WERI-Rb-1 (cell line): ENCODE measurements at regions not wholly inside any gene's neighbourhood (a gene's known extent, or its start where the extent isn't known, plus 50 kb on each side); places are given as distances from the start of the nearest gene placed in this dataset.

Experiments
- DNase-seq: peaks from one replicate; pipeline ENCODE4 v3.0.0-alpha.2; 2020
- H3K27ac ChIP-seq: fragments of 250-450 bp; sonication (Bioruptor Pico); 2 replicates; pipeline ENCODE4 v1.5.1; 2020; ENCODE audit warnings: mild to moderate bottlenecking, moderate library complexity
- H3K27me3 ChIP-seq: fragments of 250-450 bp; sonication (Bioruptor Pico); 2 replicates; pipeline ENCODE4 v1.5.1; 2021; ENCODE audit warnings: mild to moderate bottlenecking, low read depth, moderate library complexity; ENCODE audit not compliant: insufficient read depth, severe bottlenecking
- H3K36me3 ChIP-seq: fragments of 250-450 bp; sonication (Bioruptor Pico); 2 replicates; pipeline ENCODE4 v1.5.1; 2020; ENCODE audit warnings: mild to moderate bottlenecking, moderate library complexity
- H3K4me3 ChIP-seq: 2 replicates; pipeline ENCODE4 v1.5.1; 2011; ENCODE audit warnings: low read depth, mild to moderate bottlenecking, control low read depth, low read length
- H3K9me3 ChIP-seq: fragments of 250-450 bp; sonication (Bioruptor Pico); 2 replicates; pipeline ENCODE4 v1.5.1; 2021; ENCODE audit warnings: mild to moderate bottlenecking, moderate library complexity; ENCODE audit not compliant: severe bottlenecking
- CTCF ChIP-seq: IDR thresholded peaks from 2 replicates; pipeline ENCODE4 v1.5.1; 2011; ENCODE audit warnings: low read depth, mild to moderate bottlenecking, control low read depth, inconsistent platforms, low read length

- Histone ChIP-seq H3K27me3 (no peaks in the 10 kb centered on the region), H3K27ac (no peak overlapping the region), H3K4me3 (no peak overlapping the region), H3K9me3 (no peaks in the 10 kb centered on the region), H3K36me3 (no peaks in the 10 kb centered on the region)
- no peak for TF ChIP-seq CTCF
- no peak for DNase-seq
These were observed 117.3 kb upstream of the BARHL2 start for GRCh38 chr1:90834354-90834885.

GRCh38 chr1:90833466-90834110 lies 116.5 kb upstream of the BARHL2 start:
- no peaks in the 10 kb centered on the region for H3K36me3 ChIP-seq
- no peaks in the 10 kb centered on the region for H3K9me3 ChIP-seq
- H3K4me3 ChIP-seq = no peak overlapping the region
- no peak overlapping the region for H3K27ac ChIP-seq
- no peak for TF ChIP-seq CTCF
- no peaks in the 10 kb centered on the region for H3K27me3 ChIP-seq
- no peak for DNase-seq

GRCh38 chr1:90831910-90832309 lies 114.8 kb upstream of the BARHL2 start:
- Histone ChIP-seq H3K27me3 (no peaks in the 10 kb centered on the region), H3K9me3 (no peaks in the 10 kb centered on the region), H3K27ac (no peak overlapping the region), H3K36me3 (no peaks in the 10 kb centered on the region), H3K4me3 (no peak overlapping the region)
- DNase-seq = no peak
- TF ChIP-seq CTCF = no peak

DNA sequence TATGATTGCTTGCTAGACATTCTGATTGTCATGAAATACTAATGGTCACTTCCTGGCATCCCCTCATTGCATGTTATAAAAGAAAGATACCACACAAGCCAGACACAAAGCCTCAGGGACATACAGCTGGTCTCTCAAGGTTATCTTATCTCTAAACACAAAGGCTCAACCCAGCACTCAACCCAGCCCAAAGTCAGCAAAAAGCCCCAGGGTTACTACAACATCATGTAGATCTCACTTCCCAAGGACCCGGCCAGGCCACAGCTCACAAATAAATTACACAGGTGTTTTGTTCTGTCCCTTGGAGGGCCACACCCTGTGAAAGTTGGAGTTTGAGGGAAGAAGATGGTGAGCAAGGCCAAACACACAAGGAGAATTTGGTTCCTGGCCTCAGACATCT lies 109.7 kb upstream of the BARHL2 start:
- no peak overlapping the region for H3K4me3 ChIP-seq
- no peak overlapping the region for H3K27ac ChIP-seq
- no peaks in the 10 kb centered on the region for H3K27me3 ChIP-seq
- no peak for DNase-seq
- no peak for TF ChIP-seq CTCF
- H3K9me3 ChIP-seq = no peaks in the 10 kb centered on the region
- H3K36me3 ChIP-seq = no peaks in the 10 kb centered on the region

DNA sequence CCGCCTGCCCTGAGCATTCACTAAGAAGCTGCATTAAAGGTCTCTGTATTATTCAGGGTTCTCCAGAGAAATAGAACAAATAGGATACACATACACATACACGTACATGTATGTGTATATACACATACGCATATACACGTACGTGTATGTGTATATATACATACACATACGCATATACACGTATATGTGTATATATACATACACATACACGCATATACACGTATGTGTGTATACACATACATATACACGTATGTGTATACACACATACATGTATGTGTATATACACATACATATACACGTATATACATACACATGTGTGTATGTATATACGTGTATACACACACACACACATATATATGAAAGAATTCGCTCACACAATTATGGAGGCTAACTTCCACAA lies 108.9 kb upstream of the BARHL2 start:
- H3K36me3 ChIP-seq = no peaks in the 10 kb centered on the region
- no peak for DNase-seq
- H3K27me3 ChIP-seq = no peaks in the 10 kb centered on the region
- H3K27ac ChIP-seq = no peak overlapping the region
- H3K9me3 ChIP-seq = no peaks in the 10 kb centered on the region
- no peak for TF ChIP-seq CTCF
- H3K4me3 ChIP-seq = no peak overlapping the region

GRCh38 chr1:90824551-90824950 lies 107.4 kb upstream of the BARHL2 start:
- no peaks in the 10 kb centered on the region for H3K9me3 ChIP-seq
- H3K27ac ChIP-seq = no peak overlapping the region
- no peak for DNase-seq
- H3K4me3 ChIP-seq = no peak overlapping the region
- no peaks in the 10 kb centered on the region for H3K27me3 ChIP-seq
- no peaks in the 10 kb centered on the region for H3K36me3 ChIP-seq
- TF ChIP-seq CTCF = no peak
